TTC549 (cell line): ENCODE measurements at regions not wholly inside any gene's neighbourhood (a gene's known extent, or its start where the extent isn't known, plus 50 kb on each side); places are given as distances from the start of the nearest gene placed in this dataset.

Experiments used
- FAIRE-seq: peaks from 2 replicates; lab custom pipeline; 2012; peaks lifted over from hg19 to GRCh38; lab: Jason Lieb, UNC

DNA sequence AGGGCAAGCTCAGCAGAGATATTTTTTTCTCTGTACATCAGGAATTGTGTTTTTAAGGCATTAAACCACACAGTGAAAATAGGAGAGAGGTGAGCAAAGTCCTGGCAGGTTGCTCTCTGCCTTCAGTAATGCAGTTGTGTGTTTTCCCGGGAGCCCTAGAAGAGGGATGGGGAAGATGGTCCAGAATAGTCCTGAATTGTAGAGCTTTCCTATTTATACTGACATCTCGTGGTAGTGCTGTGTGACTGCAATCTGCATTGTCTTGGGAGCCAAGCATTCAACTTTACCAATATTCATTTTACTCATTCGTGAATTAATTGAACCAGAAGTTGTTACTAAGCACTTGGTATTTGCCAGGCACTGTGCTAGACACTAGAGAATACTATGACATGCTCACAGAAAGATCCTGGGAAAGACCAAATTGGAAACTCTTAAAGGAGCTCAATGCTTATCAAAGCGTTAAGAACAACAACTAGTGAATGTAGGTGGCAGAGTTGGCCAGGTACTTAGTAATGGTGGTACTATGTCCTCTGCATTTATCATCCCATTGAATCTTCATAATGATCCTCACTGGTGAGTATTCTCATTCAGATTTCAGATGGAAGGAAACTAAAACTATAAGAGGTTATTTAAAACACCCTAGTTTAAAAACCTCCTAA lies 214.6 kb downstream of the TRIB2 start:
- no peak for FAIRE-seq

DNA sequence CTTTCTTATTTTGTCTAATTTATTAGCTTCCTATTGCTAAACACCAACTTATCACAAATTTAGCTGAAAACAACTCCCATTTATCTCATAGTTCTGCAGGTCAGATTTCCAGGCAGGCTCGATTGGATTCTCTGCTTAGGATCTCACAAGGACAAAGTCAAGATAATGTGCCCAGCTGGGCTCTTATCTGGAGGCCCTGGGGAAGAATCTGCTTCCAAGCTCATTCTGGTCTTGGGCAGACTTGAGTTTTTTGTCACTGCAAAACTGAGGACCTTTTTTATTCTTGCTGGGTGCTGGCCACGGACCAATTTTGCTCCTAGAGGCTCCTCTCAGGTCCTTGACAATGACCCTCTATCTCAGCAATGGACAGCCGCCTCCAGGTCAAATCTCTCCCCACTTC lies 215.5 kb downstream of the TRIB2 start:
- FAIRE-seq, result no peak

DNA sequence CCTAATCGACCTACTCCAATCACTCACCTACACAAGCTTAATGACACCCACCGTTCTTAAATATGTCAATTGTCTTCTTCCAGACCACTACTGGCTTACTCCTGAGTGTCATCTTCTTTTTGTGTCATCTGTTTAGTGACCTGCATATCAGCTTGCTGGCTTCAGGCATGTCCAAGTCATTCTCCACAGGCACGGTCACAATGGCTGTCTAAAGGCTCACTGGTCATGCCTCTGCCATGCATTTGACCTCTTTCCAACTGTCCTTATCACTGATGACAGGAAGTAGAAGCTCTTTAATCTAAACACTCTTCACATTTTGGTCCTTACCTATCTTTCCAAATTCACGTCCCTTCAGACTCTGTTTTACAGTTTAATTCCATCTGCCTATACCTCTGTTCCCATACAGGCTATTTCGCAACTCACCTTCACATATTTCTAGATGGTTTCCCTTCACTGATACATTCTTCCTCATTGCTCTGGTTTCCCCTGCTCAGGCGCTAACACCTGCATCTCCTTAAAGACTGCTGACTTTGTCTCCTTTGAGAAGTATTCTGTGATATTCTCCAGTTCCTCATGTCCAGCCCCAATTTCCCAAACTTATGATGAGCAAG lies 217.5 kb downstream of the TRIB2 start:
- no peak for FAIRE-seq

DNA sequence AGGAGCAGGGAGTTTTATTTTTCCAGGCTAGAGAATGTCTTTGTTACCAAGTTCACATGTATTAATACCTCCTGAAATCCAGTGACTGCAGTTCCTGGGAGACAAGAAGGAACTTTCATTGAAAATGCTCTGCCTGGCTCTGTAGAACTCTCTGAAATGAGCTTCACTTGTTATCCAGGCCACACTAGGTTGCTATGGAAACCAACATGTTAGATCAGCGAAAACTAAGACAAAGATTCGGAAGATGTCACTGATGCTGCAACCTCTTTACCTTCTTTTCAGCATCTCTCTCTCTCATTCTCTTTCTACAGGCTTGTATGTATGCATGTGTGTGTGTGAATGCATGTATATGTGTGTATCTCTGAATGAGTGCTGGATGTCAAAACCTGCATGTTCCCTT lies 218.5 kb downstream of the TRIB2 start:
- FAIRE-seq, result no peak

DNA sequence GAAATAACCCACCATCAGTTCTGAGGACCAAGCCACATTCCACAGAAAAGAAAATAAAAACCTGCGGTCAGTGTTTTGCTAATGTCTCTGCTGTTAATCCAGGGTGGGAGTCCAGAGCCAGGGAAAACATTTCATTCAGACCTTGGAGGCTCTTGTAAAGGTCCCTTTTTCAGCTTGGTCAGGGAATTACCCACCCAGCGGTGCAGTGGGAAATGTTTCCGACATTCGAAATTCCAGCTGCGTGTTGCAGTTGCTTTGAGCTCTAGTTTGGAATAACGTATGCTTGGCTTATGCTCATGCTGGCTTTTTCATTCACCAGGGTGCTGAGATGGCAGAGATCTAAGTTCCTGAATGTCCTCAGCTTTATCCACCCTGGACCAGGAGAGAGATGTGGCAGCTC lies 219.1 kb downstream of the TRIB2 start:
- no peak for FAIRE-seq

DNA sequence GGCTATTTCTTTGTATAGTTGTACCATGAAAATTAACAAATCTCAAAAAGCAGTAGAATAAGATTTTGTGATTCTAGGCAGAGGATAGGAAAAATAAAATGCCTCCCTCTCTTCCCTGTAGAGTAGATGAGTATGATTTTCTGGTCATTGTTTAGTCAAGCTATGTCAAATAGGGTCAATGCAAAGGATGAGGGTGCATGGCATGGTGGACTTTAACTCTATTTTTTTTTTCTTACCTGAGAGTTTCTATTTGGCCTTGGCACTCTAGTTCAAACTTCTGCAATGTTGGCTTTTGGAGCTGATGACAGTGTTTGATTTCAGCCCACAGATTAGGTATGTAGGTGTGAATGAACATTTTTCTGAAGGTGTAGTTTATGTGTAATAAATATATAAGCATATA lies 224.5 kb downstream of the TRIB2 start:
- FAIRE-seq, result no peak

DNA sequence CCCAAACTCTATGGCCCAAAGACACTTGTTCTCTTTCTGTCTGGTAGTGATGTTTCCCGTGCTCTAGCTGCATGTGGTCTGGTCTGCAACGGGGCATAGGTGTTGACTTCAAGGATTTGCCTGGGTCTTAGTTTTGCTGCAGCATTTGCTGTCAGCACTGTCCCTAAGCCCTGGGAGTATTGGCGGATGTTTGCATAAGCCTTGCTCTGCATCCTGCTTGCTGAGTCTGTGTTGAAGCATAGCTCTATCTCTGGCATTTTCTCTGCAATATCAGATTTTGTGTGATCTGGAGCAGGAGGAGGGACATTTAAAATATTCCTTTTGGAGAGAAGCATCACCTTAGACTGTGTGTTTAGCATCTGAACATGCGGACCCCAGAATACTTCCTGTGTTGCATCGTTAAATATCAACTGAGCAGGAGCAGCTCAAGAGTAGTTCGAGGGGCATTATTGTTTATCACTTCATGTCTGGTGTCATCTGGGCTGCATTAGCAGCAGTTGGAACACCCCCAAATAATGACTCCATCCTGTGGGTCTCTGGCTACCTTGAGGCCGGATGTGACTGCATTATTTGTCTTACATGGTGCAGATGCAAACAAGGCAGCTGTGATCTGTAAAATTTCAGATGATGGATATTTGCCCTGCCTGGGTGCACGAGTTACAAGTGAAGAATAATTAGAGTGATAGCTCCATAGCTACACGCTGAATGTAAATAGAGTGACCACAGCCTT lies 231.7 kb downstream of the TRIB2 start:
- FAIRE-seq, result no peak

DNA sequence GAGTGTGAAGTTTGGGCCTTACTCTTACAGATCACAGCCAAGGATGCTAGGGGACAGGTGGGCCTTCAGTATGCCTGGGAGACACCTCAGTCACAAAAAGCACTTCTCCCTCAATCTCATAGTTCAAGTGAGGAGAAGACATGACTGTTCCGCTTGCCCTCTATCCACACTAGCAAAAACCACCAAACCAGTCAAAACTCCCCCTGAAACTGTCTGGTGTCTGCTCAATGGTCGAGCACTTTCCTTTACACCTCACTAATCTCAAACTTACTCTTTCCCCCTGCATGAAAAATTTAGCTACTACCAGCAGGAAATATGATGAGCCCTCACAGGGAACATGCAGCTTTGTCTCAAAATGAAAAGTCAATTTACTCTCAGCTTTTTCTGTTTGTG lies 232.2 kb downstream of the TRIB2 start:
- FAIRE-seq, result no peak

DNA sequence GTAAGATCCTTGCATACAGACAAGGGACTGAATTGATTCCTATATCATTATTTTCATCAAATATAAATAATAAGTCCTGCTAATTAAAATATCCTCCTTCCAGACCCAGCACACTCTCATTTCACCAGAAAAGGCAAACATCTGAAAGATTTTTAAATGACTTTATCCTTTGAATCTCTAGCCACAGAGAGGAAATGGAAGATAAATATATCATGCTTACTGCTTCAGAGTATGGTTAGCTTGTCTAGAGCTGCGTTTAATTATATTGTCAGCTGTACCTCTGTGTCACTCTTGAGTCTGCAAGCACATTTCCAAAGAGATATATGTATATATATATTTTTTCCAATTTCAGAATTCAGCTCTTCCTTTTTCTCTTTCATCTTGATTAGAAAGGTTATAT lies 232.7 kb downstream of the TRIB2 start:
- no peak for FAIRE-seq

DNA sequence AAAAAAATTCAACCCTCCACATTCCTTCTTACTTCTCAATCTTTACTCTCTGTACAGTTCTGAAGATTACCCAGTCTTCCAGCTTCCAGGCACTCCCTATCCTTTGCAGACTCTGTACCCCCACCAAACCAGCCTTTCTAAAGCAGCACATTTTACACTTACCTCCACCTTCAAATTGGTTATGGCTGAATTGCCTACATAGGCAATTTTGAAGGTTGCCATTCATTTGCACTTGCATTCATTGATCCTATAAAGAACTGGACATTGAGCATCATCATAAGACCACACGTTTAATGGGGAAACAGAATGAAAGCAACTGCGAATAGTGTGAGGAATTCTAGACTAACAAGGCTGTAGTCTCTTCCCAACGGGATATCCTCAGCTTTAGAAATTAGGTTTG lies 233.4 kb downstream of the TRIB2 start:
- no peak for FAIRE-seq

DNA sequence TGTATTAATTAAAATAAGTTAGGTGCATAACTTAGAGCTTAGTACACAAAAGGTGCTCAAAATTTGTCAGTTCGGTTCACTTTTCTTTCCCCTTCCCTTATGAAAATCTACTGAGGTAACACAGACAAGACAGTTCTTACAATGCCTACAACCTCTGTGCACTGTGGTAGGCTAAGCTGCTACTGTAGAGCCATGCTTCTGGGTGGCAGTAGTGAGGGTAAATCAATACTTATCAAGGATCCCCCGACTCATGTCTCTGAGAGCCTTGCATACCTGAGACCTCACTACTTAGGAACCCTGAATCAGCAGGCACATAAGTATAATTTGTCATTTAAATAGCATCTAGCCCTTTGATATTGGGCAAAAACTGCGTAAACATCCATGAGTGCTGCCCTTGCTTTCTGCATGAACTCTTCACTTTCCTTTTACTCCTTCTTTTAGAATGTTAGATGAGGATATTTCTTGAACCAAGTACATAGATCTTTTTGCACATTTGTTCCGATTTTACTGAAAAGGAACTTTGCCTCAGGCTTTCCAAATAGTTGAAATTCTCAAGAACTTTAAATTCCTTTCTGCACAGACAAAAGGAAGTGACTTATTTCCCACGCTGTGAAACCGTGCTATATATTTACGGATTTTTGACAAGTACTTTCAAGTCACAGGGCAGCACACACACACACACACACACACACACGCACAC lies 234.4 kb downstream of the TRIB2 start:
- FAIRE-seq, result no peak

DNA sequence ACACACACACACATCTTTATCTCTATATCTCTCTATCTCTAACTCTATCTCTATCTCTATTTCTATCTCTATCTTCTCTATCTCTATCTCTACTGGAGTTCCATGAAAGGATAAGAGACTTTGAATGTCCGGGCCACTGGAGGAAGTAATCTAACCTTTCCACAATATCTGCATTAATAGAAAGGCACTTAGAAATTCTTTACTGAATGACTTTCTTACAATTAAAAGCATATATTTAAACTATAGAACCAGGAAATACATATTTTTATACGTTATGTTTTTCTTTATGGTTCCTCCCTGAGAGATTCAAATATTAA lies 234.9 kb downstream of the TRIB2 start:
- FAIRE-seq, result no peak

DNA sequence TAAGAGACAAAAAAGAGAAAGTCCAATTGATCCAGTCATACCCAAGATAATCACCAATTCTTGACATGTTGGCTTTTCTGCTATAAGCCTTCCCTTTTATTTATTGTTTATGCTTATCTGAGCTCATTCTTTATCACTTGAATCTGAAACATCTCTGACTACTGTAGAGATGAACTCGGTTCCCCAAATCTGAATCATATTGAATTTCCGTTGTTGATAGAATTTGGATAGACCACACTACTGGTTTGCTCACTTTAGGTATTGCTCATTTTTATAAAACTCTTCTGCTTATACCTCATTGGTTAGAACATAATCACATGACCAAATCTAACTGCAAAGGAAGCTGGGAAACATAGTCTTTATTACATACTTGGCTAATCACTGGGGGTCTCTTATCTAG lies 236.9 kb downstream of the TRIB2 start:
- FAIRE-seq, result no peak

DNA sequence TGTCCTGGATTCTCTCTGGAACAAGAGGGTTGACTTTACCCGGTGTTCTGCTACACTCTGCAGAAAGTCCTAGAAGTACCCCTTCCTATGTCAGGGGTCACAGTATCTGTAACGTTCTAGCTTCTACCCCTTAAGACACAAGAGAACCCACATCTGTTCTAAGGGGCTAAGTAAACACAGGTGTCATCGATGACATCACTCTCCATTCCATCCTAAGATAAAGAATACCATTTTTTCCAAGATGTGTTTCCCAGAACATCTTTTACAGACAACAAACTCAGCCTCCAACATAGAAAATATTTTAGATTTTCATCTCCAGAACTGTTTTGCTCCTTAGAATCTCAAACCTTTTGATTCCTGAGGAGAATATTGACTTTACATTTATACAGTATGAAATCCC lies 239.1 kb downstream of the TRIB2 start:
- no peak for FAIRE-seq

DNA sequence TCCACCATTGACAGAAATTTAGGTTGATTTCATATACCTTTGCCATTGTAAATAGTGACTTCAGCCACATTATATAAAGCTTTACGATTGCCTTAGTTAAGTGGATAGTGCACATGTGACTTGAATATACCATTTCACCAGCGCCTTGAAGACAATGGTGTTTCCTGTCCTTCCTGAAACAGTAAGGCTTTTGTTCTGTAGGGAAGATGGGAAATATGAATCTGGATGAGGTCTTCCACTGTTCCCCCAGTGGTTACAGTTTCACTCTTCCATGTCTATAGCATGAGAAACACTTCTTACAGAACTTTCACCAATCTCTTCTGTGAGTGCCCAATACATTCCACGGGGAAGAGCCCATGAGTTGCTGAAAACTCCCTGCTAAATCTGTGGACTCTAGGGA lies 240.5 kb downstream of the TRIB2 start:
- no peak for FAIRE-seq

DNA sequence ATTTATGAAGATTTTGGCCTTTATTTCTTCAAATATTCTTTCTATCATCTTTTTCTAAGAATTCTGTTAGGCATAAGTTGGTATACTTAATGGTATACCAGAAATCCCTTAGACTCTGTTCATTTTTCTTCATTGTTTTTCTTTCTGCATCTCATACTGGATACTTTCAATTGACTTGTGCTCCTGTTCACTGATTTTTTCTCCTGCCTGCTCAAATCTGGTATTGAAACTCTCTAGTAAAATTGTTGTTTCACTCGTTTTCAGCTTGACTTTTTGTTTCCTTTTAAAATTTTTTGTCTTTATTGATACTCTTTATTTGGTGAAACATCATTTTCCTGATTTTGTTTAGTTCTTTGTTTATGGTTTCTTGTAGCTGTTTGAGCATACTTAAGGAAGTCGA lies 243.2 kb downstream of the TRIB2 start:
- FAIRE-seq, result no peak

DNA sequence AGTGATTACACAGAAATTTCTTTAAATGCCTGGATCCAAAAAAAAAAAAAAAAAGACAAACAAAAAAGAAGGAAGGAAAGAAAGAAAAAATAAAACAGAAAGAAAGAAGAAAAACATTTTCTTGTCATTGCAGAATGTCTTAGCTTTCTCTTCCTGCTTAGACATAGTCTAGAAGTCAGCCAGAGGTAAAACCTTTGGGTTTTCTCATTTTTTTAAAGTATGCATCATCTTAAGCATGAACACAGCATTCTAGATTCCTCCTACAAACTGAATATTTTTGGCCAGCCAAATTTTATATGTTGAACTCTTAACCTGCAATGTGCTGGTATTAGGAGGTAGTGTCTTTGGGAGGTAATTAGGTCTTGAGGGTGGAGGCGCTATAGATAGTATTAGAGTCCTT lies 243.9 kb downstream of the TRIB2 start:
- FAIRE-seq, result no peak

DNA sequence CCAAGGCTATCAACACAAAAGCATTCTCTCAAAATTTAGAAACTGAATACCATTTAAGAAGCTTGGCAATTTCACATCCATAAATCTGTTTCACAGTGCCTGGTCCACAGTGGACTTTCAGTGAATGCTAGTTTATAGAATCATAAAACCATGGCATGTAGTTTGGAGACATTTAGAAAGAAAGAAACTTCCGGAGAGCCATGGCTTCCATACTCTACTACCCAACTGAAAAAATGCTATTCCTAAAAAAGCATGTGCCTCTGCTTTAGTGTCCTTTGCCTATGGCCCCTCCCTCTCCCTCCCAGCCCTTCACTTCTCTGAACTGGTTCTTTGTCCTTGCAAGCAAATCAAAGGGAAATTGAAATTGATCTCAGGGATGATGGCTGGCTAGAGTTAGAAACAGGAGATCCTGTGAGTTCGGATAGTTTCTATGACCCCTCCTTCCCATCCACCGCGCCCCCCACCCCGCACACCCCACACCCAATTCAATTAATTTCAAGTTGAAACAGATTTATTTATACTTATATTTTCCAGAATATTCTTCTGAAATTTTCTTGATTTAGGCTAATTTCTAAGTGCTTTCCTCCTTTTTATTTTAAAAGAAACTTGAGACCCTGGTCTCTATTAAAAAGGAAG lies 248.3 kb downstream of the TRIB2 start:
- no peak for FAIRE-seq

DNA sequence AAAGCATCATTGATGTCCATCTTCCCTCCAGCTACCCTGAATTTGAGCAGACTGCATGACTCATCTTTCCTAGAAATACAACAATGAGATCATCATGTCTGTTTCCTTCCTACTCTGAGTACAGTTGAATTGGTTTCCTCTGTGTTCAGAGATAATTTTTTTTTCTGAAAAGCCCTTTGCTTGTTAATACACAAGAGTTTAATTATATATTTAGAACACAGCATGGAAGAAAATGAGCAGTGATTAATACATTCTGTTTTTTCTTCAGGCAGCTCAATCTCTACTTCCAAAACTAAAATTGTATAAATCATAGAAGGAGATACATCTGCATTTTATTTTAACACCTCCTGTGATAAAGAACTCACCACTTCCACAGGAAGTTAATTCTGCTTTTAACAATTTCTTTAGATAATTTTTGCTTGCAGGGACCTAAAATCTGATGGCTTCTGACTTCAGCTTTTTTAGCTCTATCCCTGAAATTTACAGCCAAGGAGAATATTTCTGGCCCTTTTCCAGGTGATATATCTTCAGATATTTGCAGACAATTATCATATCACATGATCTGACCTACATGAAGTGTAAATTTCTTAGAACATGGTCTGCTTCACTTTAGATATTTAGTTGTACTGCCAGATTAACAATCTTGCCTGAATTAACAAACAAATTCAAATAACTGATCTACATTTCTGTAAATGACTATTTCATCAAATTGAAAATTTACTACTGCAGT lies 249.0 kb downstream of the TRIB2 start:
- no peak for FAIRE-seq

DNA sequence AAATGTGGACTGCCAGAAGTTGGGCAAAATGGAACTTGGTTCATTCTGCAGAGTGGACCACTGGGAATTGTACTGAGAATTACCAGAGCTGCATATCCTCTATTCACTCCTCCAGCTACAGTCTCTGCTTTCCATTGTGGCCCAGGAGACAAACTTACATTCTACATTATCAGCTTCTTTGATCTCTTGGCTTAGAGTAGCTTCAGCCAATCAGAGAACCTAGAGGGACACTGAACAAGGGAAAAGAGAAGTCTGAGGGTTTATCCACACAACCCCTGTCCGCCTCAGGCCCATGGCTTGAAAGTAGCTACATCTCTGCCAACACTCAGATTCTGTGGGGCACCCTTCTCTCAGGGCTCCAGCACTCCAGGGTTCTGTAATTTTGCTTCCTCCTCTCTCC lies 251.1 kb downstream of the TRIB2 start:
- FAIRE-seq, result no peak

DNA sequence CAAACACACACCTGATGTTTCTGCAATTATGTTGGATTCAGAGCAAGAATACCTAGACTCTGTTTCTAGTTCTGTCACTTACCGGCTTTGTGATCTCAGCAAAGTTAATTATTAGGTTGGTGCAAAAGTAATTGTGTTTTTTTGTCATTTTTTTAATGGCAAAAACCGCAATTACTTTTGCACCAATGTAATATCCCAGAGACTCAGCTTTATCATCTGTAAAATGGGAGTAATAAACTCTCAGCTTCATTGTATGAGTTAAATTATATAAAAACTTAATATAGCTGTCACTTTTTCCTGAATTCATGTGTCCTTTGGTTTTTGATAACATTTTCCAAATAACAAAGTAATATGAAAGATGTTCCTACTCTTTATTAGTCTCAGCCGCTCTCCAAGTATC lies 251.7 kb downstream of the TRIB2 start:
- no peak for FAIRE-seq

DNA sequence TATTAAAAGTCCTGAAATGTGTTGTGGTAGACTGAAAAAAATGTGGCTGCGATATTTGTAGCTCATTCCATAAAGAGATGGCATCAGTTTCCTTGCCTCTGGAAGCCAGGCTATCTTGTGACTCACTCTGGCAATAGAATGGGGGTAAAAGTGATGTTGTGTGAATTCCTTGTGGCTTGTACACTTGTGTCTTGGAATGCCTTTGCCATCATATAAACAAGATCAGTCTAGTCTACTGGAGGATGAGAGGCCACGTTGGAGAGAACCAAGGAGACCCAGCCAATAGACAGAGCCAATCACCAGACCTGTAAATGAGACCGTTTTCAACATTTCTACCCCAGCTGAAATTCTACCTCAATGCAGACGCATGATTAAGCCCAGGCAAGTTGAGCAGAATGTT lies 254.1 kb downstream of the TRIB2 start:
- no peak for FAIRE-seq
